HG02763 (cell line): ENCODE measurements at regions not wholly inside any gene's neighbourhood (a gene's known extent, or its start where the extent isn't known, plus 50 kb on each side); places are given as distances from the start of the nearest gene placed in this dataset.

Experiments used
- ATAC-seq: cut with Tn5 transposase; IDR thresholded peaks from one replicate; pipeline ENCODE4 v1.9.1; 2021; ENCODE audit warnings: mild to moderate bottlenecking, moderate library complexity; ENCODE audit not compliant: unreplicated experiment

- ATAC-seq = no peak
These were observed 63.0 kb upstream of the CCBE1 start for GRCh38 chr18:59760212-59760611.

GRCh38 chr18:59758837-59759236, 61.6 kb upstream of the CCBE1 start:
- no peak for ATAC-seq

GRCh38 chr18:59758106-59758505, 60.9 kb upstream of the CCBE1 start:
- no peak for ATAC-seq

- no peak for ATAC-seq
These were observed 55.4 kb upstream of the CCBE1 start for GRCh38 chr18:59752666-59753065.

GRCh38 chr18:59751186-59751585, 54.0 kb upstream of the CCBE1 start:
- no peak for ATAC-seq

- no peak for ATAC-seq
These were observed 51.6 kb upstream of the CCBE1 start for GRCh38 chr18:59748628-59749360.
